HG02678 (cell line): ENCODE measurements at regions not wholly inside any gene's neighbourhood (a gene's known extent, or its start where the extent isn't known, plus 50 kb on each side); places are given as distances from the start of the nearest gene placed in this dataset.
"Not testable (repeated sequence)": the region's sequence is repeated elsewhere in the genome, so short reads cannot be mapped to it uniquely, and the experiment has no call there.

Experiments
- ATAC-seq: cut with Tn5 transposase; IDR thresholded peaks from one replicate; pipeline ENCODE4 v1.9.1; 2021; ENCODE audit warnings: mild to moderate bottlenecking, moderate library complexity; ENCODE audit not compliant: unreplicated experiment

- ATAC-seq, result no peak
Measured at GRCh38 chr6:34646714-34647113, 49.9 kb downstream of the ILRUN start.

- ATAC-seq, result no peak
Measured at GRCh38 chr6:34645627-34646026, 50.9 kb downstream of the ILRUN start.

GRCh38 chr6:34644716-34645115 is 51.9 kb downstream of the ILRUN start:
- ATAC-seq, result no peak

- ATAC-seq, result no peak
Measured at GRCh38 chr6:34642427-34642826, 54.1 kb downstream of the ILRUN start.

- not testable (repeated sequence) for ATAC-seq
Measured at GRCh38 chr6:34640074-34640849, 56.3 kb downstream of the ILRUN start.

GRCh38 chr6:34638834-34639736 is 57.5 kb downstream of the ILRUN start:
- peak; percentile 67 for ATAC-seq

- ATAC-seq, result no peak
Measured at GRCh38 chr6:34633785-34634184, 62.8 kb downstream of the ILRUN start.

GRCh38 chr6:34633256-34633655 is 63.3 kb downstream of the ILRUN start:
- ATAC-seq, result no peak

GRCh38 chr6:34630040-34630439 is 66.5 kb downstream of the ILRUN start:
- no peak for ATAC-seq

- no peak for ATAC-seq
Measured at GRCh38 chr6:34627296-34627695, 69.3 kb downstream of the ILRUN start.

GRCh38 chr6:34618430-34619182 is 62.5 kb upstream of the SPDEF start:
- no peak for ATAC-seq

GRCh38 chr6:34617231-34617630 is 61.1 kb upstream of the SPDEF start:
- no peak for ATAC-seq

- no peak for ATAC-seq
Measured at GRCh38 chr6:34616227-34616585, 60.1 kb upstream of the SPDEF start.

GRCh38 chr6:34615574-34616226 is 59.6 kb upstream of the SPDEF start:
- no peak for ATAC-seq

GRCh38 chr6:34610819-34611477 is 54.8 kb upstream of the SPDEF start:
- no peak for ATAC-seq

- ATAC-seq, result no peak
Measured at GRCh38 chr6:34608321-34609091, 52.4 kb upstream of the SPDEF start.

- peak; percentile 46 for ATAC-seq
Measured at GRCh38 chr6:34606477-34607265, 50.5 kb upstream of the SPDEF start.
